ENCODE measurements at regions not wholly inside any gene's neighbourhood (a gene's known extent, or its start where the extent isn't known, plus 50 kb on each side); places are given as distances from the start of the nearest gene placed in this dataset.

GRCh38 chr5:147154809-147155208 lies 80.0 kb upstream of the STK32A start:
- no peak for TF ChIP-seq CTCF (IDR thresholded peaks at IDR 0.05)
- no peak for TF ChIP-seq POLR2A (IDR thresholded peaks at IDR 0.05)
- no peak for TF ChIP-seq EP300 (IDR thresholded peaks at IDR 0.05)
- TF ChIP-seq POLR2AphosphoS5 (IDR thresholded peaks at IDR 0.05), result no peak

Data from suprapubic skin (tissue), 4 donors.